Pancreas (tissue), 10 donors: ENCODE measurements at regions not wholly inside any gene's neighbourhood (a gene's known extent, or its start where the extent isn't known, plus 50 kb on each side); places are given as distances from the start of the nearest gene placed in this dataset.

Experiments
- ATAC-seq, 4 donors: fragments of 200-7000 bp; cut with Tn5 transposase; one replicate each; pipeline versions ENCODE4 v1.8.0 to v1.9.1; 2020; ENCODE audit warnings: mild to moderate bottlenecking in 4 of 4, moderate library complexity in 4 of 4
- DNase-seq, 6 donors: peaks; one replicate each; pipeline ENCODE4 v3.0.0-alpha.2; 2020
- FAIRE-seq: peaks from 2 replicates; lab custom pipeline; 2012; peaks lifted over from hg19 to GRCh38; lab: Jason Lieb, UNC
- H3K27ac ChIP-seq, 4 donors: fragments of 200-600 bp; sonication (generic); 1 replicate in 3 of 4; 2 replicates in 1 of 4; pipeline versions ENCODE4 v1.5.0 to v1.8.0; 2020
- H3K27me3 ChIP-seq, 4 donors: fragments of 200-600 bp; one replicate each; pipeline ENCODE4 v1.8.0; 2021
- H3K36me3 ChIP-seq, 3 donors: fragments of 200-600 bp; sonication (generic) in 1 of 3; one replicate each; pipeline versions ENCODE4 v1.5.0 to v1.8.0; 2020 to 2021
- H3K4me1 ChIP-seq, 3 donors: fragments of 200-600 bp; one replicate each; pipeline ENCODE4 v1.8.0; 2021
- H3K4me3 ChIP-seq, 4 donors: fragments of 200-600 bp; sonication (generic) in 2 of 4; one replicate each; pipeline versions ENCODE4 v1.5.0 to v1.8.0; 2020 to 2021
- H3K9me3 ChIP-seq, 4 donors: fragments of 200-600 bp; one replicate each; pipeline ENCODE4 v1.8.0; 2021
- CTCF ChIP-seq, 4 donors: fragments of 200-600 bp; sonication (generic) in 3 of 4; IDR thresholded peaks; one replicate each; pipeline versions ENCODE4 v1.5.0 to v1.8.0; 2021; ENCODE audit warnings: antibody characterized with exemption in 4 of 4
- WGBS, 2 donors: extraction: QIAGEN DNeasy Blood & Tissue Kit; methylation state at CpG; one replicate each; pipeline ENCODE4 v1.1.7; 2013; 5-methylcytosine and 5-hydroxymethylcytosine counted together
- intact Hi-C, 3 donors: fragments of 100-400 bp; cut with DNase I; formaldehyde crosslinking; loops; one replicate each; pipeline versions ENCODE4 v1.11.1 to v1.14.2; 2022
- donor health status: healthy with polysubstance abuse.
- donor health status: DM: no; HTN: no; CAD: no; lungs with moderate emphysema.
- donor health status: DM: no; HTN: no; CAD: no.
- donor health status: control.
- donor health status: control.
- donor health status: Bipolar disorder and iron deficiency.
- donor health status: DM: yes; HTN: yes; CAD: no.
- donor health status: DM: no; HTN: no; CAD: no.
- donor health status: DM: no; HTN: no; CAD: no.
- donor health status: DM: yes; HTN: yes; CAD: no.

DNA sequence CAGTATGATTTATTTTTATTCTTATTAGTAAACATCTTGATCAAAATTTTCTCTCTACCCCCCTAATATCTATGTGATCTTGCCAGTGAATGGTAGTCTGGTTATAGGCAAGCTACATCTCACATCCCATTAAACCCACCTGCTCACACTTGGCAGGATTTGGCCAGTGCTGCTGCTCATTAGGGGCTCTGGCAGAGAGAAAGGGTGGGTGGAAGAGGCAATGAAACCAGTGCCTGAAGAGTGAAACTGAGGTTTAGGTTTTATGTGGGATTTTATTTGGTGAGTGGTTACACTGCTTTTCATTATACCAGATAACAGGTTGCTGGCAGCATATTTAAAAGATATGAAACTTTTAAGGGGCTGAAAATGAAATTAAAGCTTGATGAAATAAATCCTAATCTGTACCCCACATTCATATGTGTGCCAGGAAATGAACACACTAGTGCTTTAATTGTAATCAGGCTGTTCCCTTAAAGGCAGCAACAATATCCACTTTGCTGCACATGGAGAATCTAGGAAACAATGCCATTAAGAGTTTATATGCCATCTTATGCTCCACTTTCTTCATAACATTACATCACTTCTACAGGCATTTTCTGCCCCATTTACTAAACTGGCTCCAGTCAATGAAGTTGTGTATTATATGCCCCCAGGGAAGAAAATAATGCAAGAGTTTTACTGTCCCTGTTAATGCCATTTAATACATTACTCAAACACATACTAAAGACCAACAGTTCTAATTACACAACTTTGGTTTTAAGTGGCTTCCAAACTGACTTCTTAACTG, 688.7 kb downstream of the MECOM start:
- no peaks in the 10 kb centered on the region for H3K36me3 ChIP-seq
- DNase-seq (no peak), FAIRE-seq (no peak), ATAC-seq (no peak)
- no peak overlapping the region for H3K4me3 ChIP-seq
- H3K27ac ChIP-seq, result no peak overlapping the region
- TF ChIP-seq CTCF (IDR thresholded peaks at IDR 0.05), result no peak
- no peaks in the 10 kb centered on the region for H3K4me1 ChIP-seq
- H3K9me3 ChIP-seq, result no peaks in the 10 kb centered on the region
- no peaks in the 10 kb centered on the region for H3K27me3 ChIP-seq
- intact Hi-C loops, result no loop called here

DNA sequence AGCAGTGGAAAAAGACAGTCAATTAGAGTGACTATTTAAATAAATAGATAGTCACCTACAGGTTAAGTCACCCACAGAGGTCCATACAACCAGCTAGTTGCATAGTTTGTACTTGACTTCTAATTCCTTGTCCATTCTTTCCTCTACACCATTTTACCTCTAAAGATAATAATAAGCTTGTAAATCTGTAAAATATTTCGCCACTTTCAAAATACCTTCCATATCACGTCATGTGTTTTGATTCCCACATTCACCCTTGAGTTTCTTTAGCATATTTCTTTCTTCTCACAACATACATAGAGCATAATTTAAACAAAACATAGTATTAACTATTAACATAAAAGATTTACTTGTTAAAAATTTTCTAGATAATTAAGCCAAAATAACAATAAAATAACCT, 689.6 kb downstream of the MECOM start:
- Histone ChIP-seq H3K27me3 (no peaks in the 10 kb centered on the region), H3K36me3 (no peaks in the 10 kb centered on the region), H3K4me1 (no peaks in the 10 kb centered on the region), H3K4me3 (no peak overlapping the region), H3K9me3 (no peaks in the 10 kb centered on the region), H3K27ac (no peak overlapping the region)
- TF ChIP-seq CTCF (IDR thresholded peaks at IDR 0.05), result no peak
- FAIRE-seq, result no peak
- DNase-seq, result no peak
- no peak for ATAC-seq
- WGBS, 2 donors, result 51 to 57% methylated on average over 2 of the region's 2 CpGs
- intact Hi-C loops, result no loop called here

DNA sequence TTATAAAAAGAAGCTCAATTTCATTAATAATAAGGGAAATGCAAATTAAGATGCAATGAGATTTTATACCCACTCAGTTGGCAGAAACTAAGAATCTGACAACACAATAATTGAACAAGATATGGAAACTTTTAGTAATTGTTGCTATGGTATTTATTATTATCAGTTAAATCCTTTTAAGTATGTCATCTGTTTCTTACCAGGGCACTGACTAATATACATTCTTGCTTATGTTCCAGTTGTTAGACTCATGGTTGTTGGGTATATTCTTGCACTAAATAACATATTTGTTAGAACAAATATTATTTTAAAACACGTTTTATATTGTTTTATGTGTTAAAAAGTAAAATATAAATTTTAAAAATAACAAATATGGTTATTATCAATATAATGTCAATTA, 690.3 kb downstream of the MECOM start:
- Histone ChIP-seq H3K9me3 (no peaks in the 10 kb centered on the region), H3K36me3 (no peaks in the 10 kb centered on the region), H3K4me1 (no peaks in the 10 kb centered on the region), H3K27me3 (no peaks in the 10 kb centered on the region), H3K4me3 (no peak overlapping the region), H3K27ac (no peak overlapping the region)
- 58 to 63% methylated on average over 1 of the region's 1 CpG for WGBS, 2 donors
- intact Hi-C loops, result no loop called here
- ATAC-seq (no peak), DNase-seq (no peak), FAIRE-seq (peak; percentile 45)
- no peak for TF ChIP-seq CTCF (IDR thresholded peaks at IDR 0.05)

DNA sequence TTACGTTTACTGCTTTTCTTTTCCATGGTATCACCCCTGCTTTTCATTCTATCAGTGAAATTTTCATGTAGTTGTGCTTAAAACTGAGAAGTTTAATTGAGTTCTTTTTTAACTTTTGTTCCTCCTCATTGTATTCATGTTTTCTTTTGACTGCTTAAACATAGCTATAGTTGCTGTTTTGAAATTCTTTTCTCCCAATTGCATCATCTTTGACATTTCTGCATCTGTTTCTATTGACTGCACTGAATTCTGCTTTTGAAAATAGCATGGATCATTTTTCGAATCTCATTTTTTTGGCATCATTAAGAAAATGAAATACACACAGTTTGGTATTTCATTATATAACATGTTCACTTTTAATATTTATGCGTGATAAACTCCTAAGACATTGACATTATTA, 694.9 kb downstream of the MECOM start:
- FAIRE-seq, result no peak
- 77 to 83% methylated on average over 3 of the region's 3 CpGs for WGBS, 2 donors
- intact Hi-C loops, result no loop called here

More for the DNA sequence above, 694.9 kb downstream of the MECOM start:
- no peak overlapping the region for H3K4me3 ChIP-seq
- no peaks in the 10 kb centered on the region for H3K36me3 ChIP-seq
- no peak for TF ChIP-seq CTCF (IDR thresholded peaks at IDR 0.05)
- no peaks in the 10 kb centered on the region for H3K27me3 ChIP-seq
- no peaks in the 10 kb centered on the region for H3K4me1 ChIP-seq
- ATAC-seq (no peak), DNase-seq (no peak)
- H3K27ac ChIP-seq, result no peak overlapping the region
- no peaks in the 10 kb centered on the region for H3K9me3 ChIP-seq
